K562 (cell line): ENCODE measurements at regions not wholly inside any gene's neighbourhood (a gene's known extent, or its start where the extent isn't known, plus 50 kb on each side); places are given as distances from the start of the nearest gene placed in this dataset.

ENCODE experiments used
- ATAC-seq: fragments of 200-7000 bp; cut with Tn5 transposase; 3 replicates; pipeline ENCODE4 v1.9.1; 2020; ENCODE audit warnings: moderate library complexity
- BruUV-seq: library from RNA; stranded (reverse); fragments of 400-500 nt; replicated peaks from 2 replicates; lab custom pipeline; 2021; lab: Mats Ljungman, UMichigan
- CTCF ChIA-PET: fragments of 300-600 bp; formaldehyde crosslinking; extraction: SDS; loops from one replicate; lab custom pipeline; 2021; ENCODE audit warnings: low intra/inter-chr PET ratio; lab: Yijun Ruan, JAX
- POLR2A ChIA-PET: fragments of 300-600, 350-650 bp; sonication (Branson Sonifier 250); formaldehyde crosslinking; extraction: SDS; loops from one replicate; lab custom pipeline; 2021; ENCODE audit warnings: antibody characterized with exemption, inconsistent platforms; lab: Yijun Ruan, JAX
- DNase-seq, 4 experiments: peaks; one replicate each; pipeline versions ENCODE4 v3.0.0 to v3.0.0-alpha.2; 2011 to 2018; ENCODE audit warnings: low spot score in 3 of 4, mixed read lengths in 3 of 4; ENCODE audit errors: extremely low read depth in 1 of 4
- FAIRE-seq: peaks from 2 replicates; lab custom pipeline; 2011; peaks lifted over from hg19 to GRCh38; lab: Jason Lieb, UNC
- H2AFZ ChIP-seq: 2 replicates; pipeline ENCODE4 v1.6.0; 2011; ENCODE audit warnings: low read depth, low read length, control low read depth, inconsistent platforms
- H3K27ac ChIP-seq: fragments of 200-600 bp; 3 replicates; pipeline ENCODE4 v1.8.0; 2011; ENCODE audit warnings: low read depth, mild to moderate bottlenecking, control low read depth, inconsistent platforms, low read length, moderate library complexity, mixed read lengths; ENCODE audit errors: extremely low read depth
- H3K27me3 ChIP-seq, 2 experiments: fragments of 300-600 bp in 1 of 2; 2 replicates in 1 of 2; 3 replicates in 1 of 2; pipeline versions ENCODE4 v1.6.0 to v1.8.0; 2011; ENCODE audit warnings: inconsistent platforms in 2 of 2, low read length in 2 of 2, mild to moderate bottlenecking in 1 of 2, mixed read lengths in 1 of 2, moderate library complexity in 1 of 2; ENCODE audit not compliant: control insufficient read depth in 2 of 2, insufficient read depth in 2 of 2
- H3K36me3 ChIP-seq: fragments of 300-600 bp; 3 replicates; pipeline ENCODE4 v1.8.0; 2011; ENCODE audit warnings: mild to moderate bottlenecking, low read length, inconsistent platforms; ENCODE audit not compliant: control insufficient read depth, insufficient read depth
- H3K4me1 ChIP-seq, 2 experiments: fragments of 200-600 bp in 1 of 2; replicated peaks in 1 of 2; 2 replicates in 1 of 2; 3 replicates in 1 of 2; pipeline versions ENCODE4 v1.5.1 to v1.8.0; 2011; ENCODE audit warnings: inconsistent platforms in 2 of 2, low read length in 2 of 2, mild to moderate bottlenecking in 1 of 2, mixed read lengths in 1 of 2, moderate library complexity in 1 of 2; ENCODE audit not compliant: control insufficient read depth in 2 of 2, insufficient read depth in 2 of 2
- H3K4me2 ChIP-seq: 2 replicates; pipeline ENCODE4 v1.6.1; 2011; ENCODE audit warnings: low read length, control low read depth, inconsistent platforms, mixed read lengths; ENCODE audit not compliant: insufficient read depth
- H3K4me3 ChIP-seq: fragments of 200-600 bp; sonication (generic), shearing (Covaris generic); 2 replicates; pipeline ENCODE4 v1.5.1; 2016; ENCODE audit warnings: control low read depth, inconsistent platforms
- H3K79me2 ChIP-seq: fragments of 200-600 bp; 3 replicates; pipeline ENCODE4 v1.8.0; 2011; ENCODE audit warnings: low read length, inconsistent platforms; ENCODE audit not compliant: control insufficient read depth, insufficient read depth
- H3K9ac ChIP-seq, 2 experiments: 2 replicates each; pipeline versions ENCODE4 v1.6.0 to v1.6.1; 2011; ENCODE audit warnings: low read depth in 2 of 2, low read length in 2 of 2, control low read depth in 1 of 2, inconsistent platforms in 1 of 2, mild to moderate bottlenecking in 1 of 2, mixed read lengths in 1 of 2; ENCODE audit not compliant: insufficient read depth in 1 of 2
- H3K9me1 ChIP-seq: one replicate; pipeline ENCODE4 v1.6.0; 2011; ENCODE audit warnings: inconsistent platforms, mild to moderate bottlenecking, low read length, moderate library complexity; ENCODE audit not compliant: control insufficient read depth, insufficient read depth
- H3K9me3 ChIP-seq: replicated peaks from 2 replicates; pipeline ENCODE4 v1.5.1; 2011; ENCODE audit warnings: low read depth, low read length, inconsistent platforms; ENCODE audit not compliant: control insufficient read depth, insufficient read depth
- H4K20me1 ChIP-seq: replicated peaks from 2 replicates; pipeline ENCODE4 v1.6.1; 2011; ENCODE audit warnings: low read length, inconsistent platforms, mixed read lengths; ENCODE audit not compliant: control insufficient read depth, insufficient read depth
- JUNB ChIP-seq: fragments of 450-650 bp; formaldehyde crosslinking; conservative IDR thresholded peaks from 2 replicates; pipeline ENCODE4 v1.4.0; 2020; ENCODE audit warnings: mild to moderate bottlenecking
- ZBTB11 ChIP-seq, 3 experiments: fragments of 200-800 bp in 1 of 3; fragments of 250-450 bp in 1 of 3; fragments of 450-650 bp in 1 of 3; sonication (Bioruptor Pico) in 1 of 3; sonication (Bioruptor generic) in 1 of 3; formaldehyde crosslinking in 1 of 3; IDR thresholded peaks; 2 replicates each; pipeline versions ENCODE4 v1.6.1 to v1.8.0; 2016 to 2022; ENCODE audit warnings: mild to moderate bottlenecking in 2 of 3, missing genetic modification characterization in 2 of 3, missing compliant biosample characterization in 1 of 3, moderate library complexity in 1 of 3
- WGBS: fragments of 100-300 bp; shearing (Covaris generic); methylation state at CpG from one replicate; pipeline ENCODE4 v1.1.6; 2016; ENCODE audit warnings: low coverage, mixed read lengths; ENCODE audit not compliant: insufficient coverage; ENCODE audit errors: missing lambda C conversion rate; 5-methylcytosine and 5-hydroxymethylcytosine counted together
- in situ Hi-C: fragments of 300-500 bp; cut with MboI; formaldehyde crosslinking; loops from 4 replicates; pipeline ENCODE4 v1.15.0; 2018; ENCODE audit warnings: inconsistent platforms, mixed read lengths
- intact Hi-C: fragments of 100-400 bp; cut with micrococcal nuclease; formaldehyde crosslinking; loops from 2 replicates; pipeline ENCODE4 v1.14.2; 2022

- no peak for ATAC-seq
- Histone ChIP-seq H4K20me1 (no peaks in the 10 kb centered on the region), H3K79me2 (no peaks in the 10 kb centered on the region), H3K4me1 (no peaks in the 10 kb centered on the region), H3K9me3 (no peaks in the 10 kb centered on the region), H3K27me3 (no peaks in the 10 kb centered on the region), H3K9ac (no peak overlapping the region), H3K4me2 (no peak overlapping the region), H3K27ac (no peak overlapping the region), H3K36me3 (no peaks in the 10 kb centered on the region), H3K9me1 (no peaks in the 10 kb centered on the region), H2AFZ (no peak overlapping the region), H3K4me3 (no peak overlapping the region)
- no TSS peak for BruUV-seq
- POLR2A ChIA-PET = no interaction called here
- 0% methylated on average over 4 of the region's 4 CpGs for WGBS
- intact Hi-C loops (no loop called here), in situ Hi-C loops (no loop called here)
- DNase-seq = no peak
- no peak for TF ChIP-seq JUNB (CRISPR knock-in tag)
- peak in 1 of 3 experiments; percentile 51; a peak in 1 of 6 replicates for TF ChIP-seq ZBTB11 (CRISPR knock-in tag; IDR thresholded peaks at IDR 0.05)
- CTCF ChIA-PET = no interaction called here
- no peak for FAIRE-seq
Measured at GRCh38 chr20:54759589-54759988, 284.2 kb downstream of the DOK5 start.
